WTC11 (cell line): ENCODE measurements at regions not wholly inside any gene's neighbourhood (a gene's known extent, or its start where the extent isn't known, plus 50 kb on each side); places are given as distances from the start of the nearest gene placed in this dataset.

ENCODE experiments used
- ATAC-seq: fragments of 200-7000 bp; cut with Tn5 transposase; 2 replicates; pipeline ENCODE4 v1.10.0; 2021; ENCODE audit warnings: mild to moderate bottlenecking, moderate library complexity
- CTCF ChIA-PET: fragments of 300-600 bp; sonication (Branson Sonifier 250); formaldehyde crosslinking; loops from one replicate; lab custom pipeline; 2021; ENCODE audit warnings: antibody characterized with exemption; lab: Charles Lee
- POLR2A ChIA-PET: fragments of 350-600 bp; sonication (Branson Sonifier 250); formaldehyde crosslinking; loops from one replicate; lab custom pipeline; 2021; ENCODE audit warnings: antibody characterized with exemption; lab: Charles Lee
- DNase-seq: peaks from one replicate; pipeline ENCODE4 v3.0.0; 2021; ENCODE audit warnings: low spot score
- H3K27ac Mint-ChIP-seq: 2 replicates; pipeline ENCODE4 v1.8.0; 2021; ENCODE audit warnings: mixed read lengths
- H3K27me3 Mint-ChIP-seq: 2 replicates; pipeline ENCODE4 v1.8.0; 2021; ENCODE audit warnings: low read depth, mild to moderate bottlenecking, moderate library complexity, mixed read lengths
- H3K36me3 Mint-ChIP-seq: 2 replicates; pipeline ENCODE4 v1.8.0; 2021; ENCODE audit warnings: mixed read lengths
- H3K4me1 Mint-ChIP-seq: 2 replicates; pipeline ENCODE4 v1.8.0; 2022; ENCODE audit warnings: mixed read lengths
- H3K4me3 Mint-ChIP-seq: 2 replicates; pipeline ENCODE4 v1.8.0; 2021; ENCODE audit warnings: mild to moderate bottlenecking, moderate library complexity, mixed read lengths
- H3K9me3 Mint-ChIP-seq: 2 replicates; pipeline ENCODE4 v1.8.0; 2021; ENCODE audit warnings: mixed read lengths
- ATF1 ChIP-seq: sonication (generic); formaldehyde crosslinking; IDR thresholded peaks from 2 replicates; pipeline ENCODE4 v1.8.1; 2023; ENCODE audit warnings: mild to moderate bottlenecking, moderate library complexity, missing genetic modification reagents
- FOXK1 ChIP-seq: sonication (generic); formaldehyde crosslinking; IDR thresholded peaks from 2 replicates; pipeline ENCODE4 v1.8.0; 2022; ENCODE audit warnings: mild to moderate bottlenecking, moderate library complexity, missing genetic modification reagents
- GABPB1 ChIP-seq: sonication (generic); formaldehyde crosslinking; IDR thresholded peaks from 2 replicates; pipeline ENCODE4 v1.8.1; 2023; ENCODE audit warnings: mild to moderate bottlenecking, missing genetic modification reagents
- NFYB ChIP-seq: sonication (generic); formaldehyde crosslinking; conservative IDR thresholded peaks from 2 replicates; pipeline ENCODE4 v1.8.0; 2022; ENCODE audit warnings: low read depth, missing genetic modification reagents
- RELA ChIP-seq: sonication (generic); formaldehyde crosslinking; IDR thresholded peaks from 2 replicates; pipeline ENCODE4 v1.8.1; 2022; ENCODE audit warnings: missing genetic modification reagents, mild to moderate bottlenecking, borderline replicate concordance
- RORB ChIP-seq: fragments of 250-450 bp; sonication (Bioruptor Pico); IDR thresholded peaks from 2 replicates; pipeline ENCODE4 v1.9.0; 2021; ENCODE audit warnings: mild to moderate bottlenecking
- SOX15 ChIP-seq: fragments of 250-450 bp; sonication (Bioruptor Pico); IDR thresholded peaks from 2 replicates; pipeline ENCODE4 v1.9.0; 2021; ENCODE audit warnings: mild to moderate bottlenecking
- TEAD1 ChIP-seq: sonication (generic); formaldehyde crosslinking; IDR thresholded peaks from 2 replicates; pipeline ENCODE4 v1.8.0; 2022; ENCODE audit warnings: mild to moderate bottlenecking, missing genetic modification reagents
- ZNF232 ChIP-seq: sonication (generic); formaldehyde crosslinking; IDR thresholded peaks from 2 replicates; pipeline ENCODE4 v1.8.0; 2022; ENCODE audit warnings: mild to moderate bottlenecking, missing genetic modification reagents
- ZNF263 ChIP-seq: sonication (generic); formaldehyde crosslinking; IDR thresholded peaks from 2 replicates; pipeline ENCODE4 v1.8.1; 2022; ENCODE audit warnings: low read depth, mild to moderate bottlenecking, moderate library complexity, missing genetic modification reagents
- TF ChIP-seq, protein P1 (sequence below): sonication (generic); formaldehyde crosslinking; IDR thresholded peaks from 2 replicates; pipeline ENCODE4 v1.8.1; 2023; ENCODE audit warnings: mild to moderate bottlenecking, missing genetic modification reagents
- TF ChIP-seq, protein P2 (sequence below): sonication (generic); formaldehyde crosslinking; IDR thresholded peaks from 2 replicates; pipeline ENCODE4 v1.8.0; 2023; ENCODE audit warnings: mild to moderate bottlenecking, missing genetic modification reagents
- TF ChIP-seq, protein P3 (sequence below): sonication (generic); formaldehyde crosslinking; IDR thresholded peaks from 2 replicates; pipeline ENCODE4 v1.8.0; 2023; ENCODE audit warnings: missing genetic modification reagents
- TF ChIP-seq, protein P4 (sequence below): sonication (generic); formaldehyde crosslinking; conservative IDR thresholded peaks from 2 replicates; pipeline ENCODE4 v1.8.1; 2023; ENCODE audit warnings: mild to moderate bottlenecking, low read depth, missing genetic modification reagents, moderate library complexity
- TF ChIP-seq, protein P5 (sequence below): sonication (generic); formaldehyde crosslinking; IDR thresholded peaks from 2 replicates; pipeline ENCODE4 v1.8.0; 2022; ENCODE audit warnings: mild to moderate bottlenecking, missing genetic modification reagents
- TF ChIP-seq, protein P6 (sequence below): sonication (generic); formaldehyde crosslinking; IDR thresholded peaks from 2 replicates; pipeline ENCODE4 v1.8.1; 2022; ENCODE audit warnings: low read depth, missing genetic modification reagents, borderline replicate concordance
- TF ChIP-seq, protein P7 (sequence below): sonication (generic); formaldehyde crosslinking; IDR thresholded peaks from 2 replicates; pipeline ENCODE4 v1.8.1; 2023; ENCODE audit warnings: mild to moderate bottlenecking, missing genetic modification reagents, moderate library complexity
- TF ChIP-seq, protein P8 (sequence below): sonication (generic); formaldehyde crosslinking; IDR thresholded peaks from 2 replicates; pipeline ENCODE4 v1.8.1; 2023; ENCODE audit warnings: mild to moderate bottlenecking, missing genetic modification reagents, moderate library complexity

DNA sequence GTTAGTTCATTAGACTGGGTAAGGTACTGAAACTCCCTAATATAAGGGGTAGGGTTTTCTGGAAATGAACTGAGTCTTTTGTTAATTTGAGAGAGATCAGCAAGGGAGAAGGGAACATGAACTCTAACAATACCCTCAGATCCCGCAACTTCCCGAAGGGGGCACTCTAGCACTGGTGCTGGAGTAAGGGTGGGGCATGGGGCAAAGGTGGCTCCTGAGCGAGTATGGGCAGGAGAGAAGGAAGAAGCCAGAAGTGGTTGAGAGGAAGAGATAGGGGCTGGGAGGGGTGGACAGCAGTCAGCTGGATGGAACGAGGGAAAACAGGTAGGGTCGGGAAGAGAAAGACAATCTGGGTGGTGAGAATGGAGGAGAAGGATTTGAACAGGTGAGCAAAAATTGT, 183.2 kb upstream of the MAGEE2 start:
- POLR2A ChIA-PET = no interaction called here
- H3K9me3 Mint-ChIP-seq = 0 out of 2 replicates have a peak, but pooled peaks cover 3% of the 10 kb centered on the region
- DNase-seq = peak; percentile 53
- no peaks in the 10 kb centered on the region for H3K36me3 Mint-ChIP-seq
- no peak overlapping the region for H3K4me3 Mint-ChIP-seq
- H3K4me1 Mint-ChIP-seq = no peaks in the 10 kb centered on the region; the same call in 1 of the 2 replicates
- H3K27me3 Mint-ChIP-seq = no peaks in the 10 kb centered on the region
- TF ChIP-seq ZNF263 (CRISPR knock-in tag) (no peak), NFYB (CRISPR knock-in tag) (no peak), FOXK1 (CRISPR knock-in tag) (no peak), ZNF232 (CRISPR knock-in tag) (no peak), TEAD1 (CRISPR knock-in tag) (no peak), RORB (CRISPR knock-in tag) (no peak), ATF1 (CRISPR knock-in tag) (no peak), SOX15 (no peak), GABPB1 (no peak), RELA (no peak)
- TF ChIP-seq, protein P1, sequence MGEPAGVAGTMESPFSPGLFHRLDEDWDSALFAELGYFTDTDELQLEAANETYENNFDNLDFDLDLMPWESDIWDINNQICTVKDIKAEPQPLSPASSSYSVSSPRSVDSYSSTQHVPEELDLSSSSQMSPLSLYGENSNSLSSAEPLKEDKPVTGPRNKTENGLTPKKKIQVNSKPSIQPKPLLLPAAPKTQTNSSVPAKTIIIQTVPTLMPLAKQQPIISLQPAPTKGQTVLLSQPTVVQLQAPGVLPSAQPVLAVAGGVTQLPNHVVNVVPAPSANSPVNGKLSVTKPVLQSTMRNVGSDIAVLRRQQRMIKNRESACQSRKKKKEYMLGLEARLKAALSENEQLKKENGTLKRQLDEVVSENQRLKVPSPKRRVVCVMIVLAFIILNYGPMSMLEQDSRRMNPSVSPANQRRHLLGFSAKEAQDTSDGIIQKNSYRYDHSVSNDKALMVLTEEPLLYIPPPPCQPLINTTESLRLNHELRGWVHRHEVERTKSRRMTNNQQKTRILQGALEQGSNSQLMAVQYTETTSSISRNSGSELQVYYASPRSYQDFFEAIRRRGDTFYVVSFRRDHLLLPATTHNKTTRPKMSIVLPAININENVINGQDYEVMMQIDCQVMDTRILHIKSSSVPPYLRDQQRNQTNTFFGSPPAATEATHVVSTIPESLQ (CRISPR knock-in tag) = no peak
- TF ChIP-seq, protein P2, sequence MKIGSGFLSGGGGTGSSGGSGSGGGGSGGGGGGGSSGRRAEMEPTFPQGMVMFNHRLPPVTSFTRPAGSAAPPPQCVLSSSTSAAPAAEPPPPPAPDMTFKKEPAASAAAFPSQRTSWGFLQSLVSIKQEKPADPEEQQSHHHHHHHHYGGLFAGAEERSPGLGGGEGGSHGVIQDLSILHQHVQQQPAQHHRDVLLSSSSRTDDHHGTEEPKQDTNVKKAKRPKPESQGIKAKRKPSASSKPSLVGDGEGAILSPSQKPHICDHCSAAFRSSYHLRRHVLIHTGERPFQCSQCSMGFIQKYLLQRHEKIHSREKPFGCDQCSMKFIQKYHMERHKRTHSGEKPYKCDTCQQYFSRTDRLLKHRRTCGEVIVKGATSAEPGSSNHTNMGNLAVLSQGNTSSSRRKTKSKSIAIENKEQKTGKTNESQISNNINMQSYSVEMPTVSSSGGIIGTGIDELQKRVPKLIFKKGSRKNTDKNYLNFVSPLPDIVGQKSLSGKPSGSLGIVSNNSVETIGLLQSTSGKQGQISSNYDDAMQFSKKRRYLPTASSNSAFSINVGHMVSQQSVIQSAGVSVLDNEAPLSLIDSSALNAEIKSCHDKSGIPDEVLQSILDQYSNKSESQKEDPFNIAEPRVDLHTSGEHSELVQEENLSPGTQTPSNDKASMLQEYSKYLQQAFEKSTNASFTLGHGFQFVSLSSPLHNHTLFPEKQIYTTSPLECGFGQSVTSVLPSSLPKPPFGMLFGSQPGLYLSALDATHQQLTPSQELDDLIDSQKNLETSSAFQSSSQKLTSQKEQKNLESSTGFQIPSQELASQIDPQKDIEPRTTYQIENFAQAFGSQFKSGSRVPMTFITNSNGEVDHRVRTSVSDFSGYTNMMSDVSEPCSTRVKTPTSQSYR (CRISPR knock-in tag) = no peak
- TF ChIP-seq, protein P3, sequence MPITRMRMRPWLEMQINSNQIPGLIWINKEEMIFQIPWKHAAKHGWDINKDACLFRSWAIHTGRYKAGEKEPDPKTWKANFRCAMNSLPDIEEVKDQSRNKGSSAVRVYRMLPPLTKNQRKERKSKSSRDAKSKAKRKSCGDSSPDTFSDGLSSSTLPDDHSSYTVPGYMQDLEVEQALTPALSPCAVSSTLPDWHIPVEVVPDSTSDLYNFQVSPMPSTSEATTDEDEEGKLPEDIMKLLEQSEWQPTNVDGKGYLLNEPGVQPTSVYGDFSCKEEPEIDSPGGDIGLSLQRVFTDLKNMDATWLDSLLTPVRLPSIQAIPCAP = no peak
- TF ChIP-seq, protein P4, sequence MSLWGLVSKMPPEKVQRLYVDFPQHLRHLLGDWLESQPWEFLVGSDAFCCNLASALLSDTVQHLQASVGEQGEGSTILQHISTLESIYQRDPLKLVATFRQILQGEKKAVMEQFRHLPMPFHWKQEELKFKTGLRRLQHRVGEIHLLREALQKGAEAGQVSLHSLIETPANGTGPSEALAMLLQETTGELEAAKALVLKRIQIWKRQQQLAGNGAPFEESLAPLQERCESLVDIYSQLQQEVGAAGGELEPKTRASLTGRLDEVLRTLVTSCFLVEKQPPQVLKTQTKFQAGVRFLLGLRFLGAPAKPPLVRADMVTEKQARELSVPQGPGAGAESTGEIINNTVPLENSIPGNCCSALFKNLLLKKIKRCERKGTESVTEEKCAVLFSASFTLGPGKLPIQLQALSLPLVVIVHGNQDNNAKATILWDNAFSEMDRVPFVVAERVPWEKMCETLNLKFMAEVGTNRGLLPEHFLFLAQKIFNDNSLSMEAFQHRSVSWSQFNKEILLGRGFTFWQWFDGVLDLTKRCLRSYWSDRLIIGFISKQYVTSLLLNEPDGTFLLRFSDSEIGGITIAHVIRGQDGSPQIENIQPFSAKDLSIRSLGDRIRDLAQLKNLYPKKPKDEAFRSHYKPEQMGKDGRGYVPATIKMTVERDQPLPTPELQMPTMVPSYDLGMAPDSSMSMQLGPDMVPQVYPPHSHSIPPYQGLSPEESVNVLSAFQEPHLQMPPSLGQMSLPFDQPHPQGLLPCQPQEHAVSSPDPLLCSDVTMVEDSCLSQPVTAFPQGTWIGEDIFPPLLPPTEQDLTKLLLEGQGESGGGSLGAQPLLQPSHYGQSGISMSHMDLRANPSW (CRISPR knock-in tag) = no peak
- TF ChIP-seq, protein P5, sequence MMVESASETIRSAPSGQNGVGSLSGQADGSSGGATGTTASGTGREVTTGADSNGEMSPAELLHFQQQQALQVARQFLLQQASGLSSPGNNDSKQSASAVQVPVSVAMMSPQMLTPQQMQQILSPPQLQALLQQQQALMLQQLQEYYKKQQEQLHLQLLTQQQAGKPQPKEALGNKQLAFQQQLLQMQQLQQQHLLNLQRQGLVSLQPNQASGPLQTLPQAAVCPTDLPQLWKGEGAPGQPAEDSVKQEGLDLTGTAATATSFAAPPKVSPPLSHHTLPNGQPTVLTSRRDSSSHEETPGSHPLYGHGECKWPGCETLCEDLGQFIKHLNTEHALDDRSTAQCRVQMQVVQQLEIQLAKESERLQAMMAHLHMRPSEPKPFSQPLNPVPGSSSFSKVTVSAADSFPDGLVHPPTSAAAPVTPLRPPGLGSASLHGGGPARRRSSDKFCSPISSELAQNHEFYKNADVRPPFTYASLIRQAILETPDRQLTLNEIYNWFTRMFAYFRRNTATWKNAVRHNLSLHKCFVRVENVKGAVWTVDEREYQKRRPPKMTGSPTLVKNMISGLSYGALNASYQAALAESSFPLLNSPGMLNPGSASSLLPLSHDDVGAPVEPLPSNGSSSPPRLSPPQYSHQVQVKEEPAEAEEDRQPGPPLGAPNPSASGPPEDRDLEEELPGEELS = no peak
- TF ChIP-seq, protein P6, sequence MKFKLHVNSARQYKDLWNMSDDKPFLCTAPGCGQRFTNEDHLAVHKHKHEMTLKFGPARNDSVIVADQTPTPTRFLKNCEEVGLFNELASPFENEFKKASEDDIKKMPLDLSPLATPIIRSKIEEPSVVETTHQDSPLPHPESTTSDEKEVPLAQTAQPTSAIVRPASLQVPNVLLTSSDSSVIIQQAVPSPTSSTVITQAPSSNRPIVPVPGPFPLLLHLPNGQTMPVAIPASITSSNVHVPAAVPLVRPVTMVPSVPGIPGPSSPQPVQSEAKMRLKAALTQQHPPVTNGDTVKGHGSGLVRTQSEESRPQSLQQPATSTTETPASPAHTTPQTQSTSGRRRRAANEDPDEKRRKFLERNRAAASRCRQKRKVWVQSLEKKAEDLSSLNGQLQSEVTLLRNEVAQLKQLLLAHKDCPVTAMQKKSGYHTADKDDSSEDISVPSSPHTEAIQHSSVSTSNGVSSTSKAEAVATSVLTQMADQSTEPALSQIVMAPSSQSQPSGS (CRISPR knock-in tag) = no peak
- TF ChIP-seq, protein P7, sequence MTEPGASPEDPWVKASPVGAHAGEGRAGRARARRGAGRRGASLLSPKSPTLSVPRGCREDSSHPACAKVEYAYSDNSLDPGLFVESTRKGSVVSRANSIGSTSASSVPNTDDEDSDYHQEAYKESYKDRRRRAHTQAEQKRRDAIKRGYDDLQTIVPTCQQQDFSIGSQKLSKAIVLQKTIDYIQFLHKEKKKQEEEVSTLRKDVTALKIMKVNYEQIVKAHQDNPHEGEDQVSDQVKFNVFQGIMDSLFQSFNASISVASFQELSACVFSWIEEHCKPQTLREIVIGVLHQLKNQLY = no peak
- TF ChIP-seq, protein P8, sequence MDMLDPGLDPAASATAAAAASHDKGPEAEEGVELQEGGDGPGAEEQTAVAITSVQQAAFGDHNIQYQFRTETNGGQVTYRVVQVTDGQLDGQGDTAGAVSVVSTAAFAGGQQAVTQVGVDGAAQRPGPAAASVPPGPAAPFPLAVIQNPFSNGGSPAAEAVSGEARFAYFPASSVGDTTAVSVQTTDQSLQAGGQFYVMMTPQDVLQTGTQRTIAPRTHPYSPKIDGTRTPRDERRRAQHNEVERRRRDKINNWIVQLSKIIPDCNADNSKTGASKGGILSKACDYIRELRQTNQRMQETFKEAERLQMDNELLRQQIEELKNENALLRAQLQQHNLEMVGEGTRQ (CRISPR knock-in tag) = no peak
- ATAC-seq = peak; percentile 86
- H3K27ac Mint-ChIP-seq = no peak overlapping the region
- CTCF ChIA-PET = no interaction called here
